NB4 (cell line): ENCODE measurements at regions not wholly inside any gene's neighbourhood (a gene's known extent, or its start where the extent isn't known, plus 50 kb on each side); places are given as distances from the start of the nearest gene placed in this dataset.

Source experiments
- MYC ChIP-seq: IDR thresholded peaks from 2 replicates; pipeline ENCODE4 v1.6.1; 2011; ENCODE audit warnings: low read depth, low read length
- POLR2A ChIP-seq: IDR thresholded peaks from 2 replicates; pipeline ENCODE4 v1.6.1; 2011; ENCODE audit warnings: mild to moderate bottlenecking; ENCODE audit not compliant: insufficient read length; ENCODE audit errors: extremely low read depth
- TF ChIP-seq, protein P1 (sequence below): IDR thresholded peaks from one replicate; pipeline ENCODE4 v1.5.1; 2012; ENCODE audit warnings: low read depth, low read length
- TF ChIP-seq, protein P2 (sequence below): IDR thresholded peaks from 2 replicates; pipeline ENCODE4 v1.6.1; 2011; ENCODE audit warnings: low read depth, low read length

DNA sequence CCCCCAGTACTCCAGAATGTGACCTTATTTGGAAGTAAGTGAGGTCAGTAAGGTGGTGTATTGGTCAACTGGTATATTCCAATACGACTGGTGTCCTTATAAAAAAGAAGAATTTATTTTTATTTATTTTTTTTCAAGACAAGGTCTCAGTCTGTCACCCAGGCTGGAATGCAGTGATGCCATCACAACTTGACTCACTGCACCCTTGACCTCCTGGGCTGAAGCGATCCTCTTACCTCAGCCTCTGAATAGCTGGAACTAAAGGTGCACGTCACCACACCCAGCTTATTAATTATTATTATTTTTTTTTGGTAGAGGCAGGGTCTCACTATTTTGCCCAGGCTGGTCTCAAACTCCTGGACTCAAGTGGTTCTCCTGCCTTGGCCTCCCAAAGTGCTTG, 115.1 kb upstream of the PITX2 start:
- TF ChIP-seq, protein P1, sequence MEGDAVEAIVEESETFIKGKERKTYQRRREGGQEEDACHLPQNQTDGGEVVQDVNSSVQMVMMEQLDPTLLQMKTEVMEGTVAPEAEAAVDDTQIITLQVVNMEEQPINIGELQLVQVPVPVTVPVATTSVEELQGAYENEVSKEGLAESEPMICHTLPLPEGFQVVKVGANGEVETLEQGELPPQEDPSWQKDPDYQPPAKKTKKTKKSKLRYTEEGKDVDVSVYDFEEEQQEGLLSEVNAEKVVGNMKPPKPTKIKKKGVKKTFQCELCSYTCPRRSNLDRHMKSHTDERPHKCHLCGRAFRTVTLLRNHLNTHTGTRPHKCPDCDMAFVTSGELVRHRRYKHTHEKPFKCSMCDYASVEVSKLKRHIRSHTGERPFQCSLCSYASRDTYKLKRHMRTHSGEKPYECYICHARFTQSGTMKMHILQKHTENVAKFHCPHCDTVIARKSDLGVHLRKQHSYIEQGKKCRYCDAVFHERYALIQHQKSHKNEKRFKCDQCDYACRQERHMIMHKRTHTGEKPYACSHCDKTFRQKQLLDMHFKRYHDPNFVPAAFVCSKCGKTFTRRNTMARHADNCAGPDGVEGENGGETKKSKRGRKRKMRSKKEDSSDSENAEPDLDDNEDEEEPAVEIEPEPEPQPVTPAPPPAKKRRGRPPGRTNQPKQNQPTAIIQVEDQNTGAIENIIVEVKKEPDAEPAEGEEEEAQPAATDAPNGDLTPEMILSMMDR: no peak
- TF ChIP-seq POLR2A (no peak), MYC (no peak)
- TF ChIP-seq, protein P2, sequence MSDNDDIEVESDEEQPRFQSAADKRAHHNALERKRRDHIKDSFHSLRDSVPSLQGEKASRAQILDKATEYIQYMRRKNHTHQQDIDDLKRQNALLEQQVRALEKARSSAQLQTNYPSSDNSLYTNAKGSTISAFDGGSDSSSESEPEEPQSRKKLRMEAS: no peak
